Posterior cingulate gyrus (tissue), 11 donors: ENCODE measurements at regions not wholly inside any gene's neighbourhood (a gene's known extent, or its start where the extent isn't known, plus 50 kb on each side); places are given as distances from the start of the nearest gene placed in this dataset.
"Not testable (repeated sequence)": the region's sequence is repeated elsewhere in the genome, so short reads cannot be mapped to it uniquely, and the experiment has no call there.

Experiments
- DNase-seq, 10 donors: peaks; one replicate each; pipeline versions ENCODE4 v3.0.0 to v3.0.0-alpha.2; 2020 to 2021; ENCODE audit warnings: mixed read lengths in 3 of 10
- intact Hi-C: fragments of 100-400 bp; cut with DNase I; formaldehyde crosslinking; loops from one replicate; pipeline ENCODE4 v1.15.1; 2023

DNA sequence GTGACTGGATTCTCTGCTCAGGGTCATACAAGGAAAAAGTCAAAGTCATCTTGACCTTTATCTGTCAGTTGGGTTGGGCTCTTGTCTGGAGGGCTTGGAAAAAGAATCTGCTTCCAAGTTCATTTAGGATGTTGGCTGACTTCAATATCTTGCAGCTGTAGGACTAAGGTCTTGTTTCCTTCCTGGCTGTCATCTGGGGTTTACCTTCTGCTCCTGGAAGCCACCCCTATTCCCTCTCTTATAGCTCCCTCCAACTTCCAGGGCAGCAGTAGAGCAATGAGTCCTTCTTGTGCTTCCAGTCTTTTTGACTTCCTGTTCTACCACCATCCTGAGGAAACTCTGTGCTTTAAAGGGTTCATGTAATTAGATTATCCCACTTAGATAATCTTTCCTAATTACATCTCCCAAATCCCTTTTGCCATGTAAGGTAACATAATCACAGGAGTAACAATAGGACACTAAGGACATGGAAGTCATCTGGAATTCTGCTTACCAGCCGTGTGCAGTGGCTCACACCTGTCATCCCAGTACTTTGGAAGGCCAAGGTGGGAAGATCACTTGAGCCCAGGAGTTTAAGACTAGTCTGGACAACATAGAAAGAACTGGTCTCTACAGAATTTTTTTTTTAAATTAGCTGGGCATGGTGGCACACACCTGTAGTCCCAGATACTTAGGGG lies 170.7 kb upstream of the KITLG start:
- intact Hi-C loops, result no loop called here
- DNase-seq, result no peak

DNA sequence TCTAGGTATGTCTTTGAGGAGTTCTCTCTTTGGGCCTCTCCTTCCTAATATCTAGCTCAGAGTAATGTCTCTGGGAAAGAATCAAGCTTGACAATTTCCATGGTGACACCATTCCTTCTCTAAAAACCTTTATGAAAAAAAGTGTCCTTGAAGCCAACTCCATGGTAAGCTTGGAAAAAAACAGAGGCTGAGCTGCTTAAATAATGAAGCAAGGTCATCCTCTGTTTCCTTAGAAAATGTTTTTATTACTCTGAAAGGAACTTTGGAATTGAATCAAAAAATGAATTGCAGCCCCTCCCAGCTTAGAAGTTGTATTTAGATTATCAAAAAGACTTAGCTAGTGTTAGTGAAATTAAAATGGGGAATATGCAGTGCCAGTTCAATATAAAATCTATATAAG lies 166.1 kb upstream of the KITLG start:
- DNase-seq, result no peak
- intact Hi-C loops, result no loop called here

DNA sequence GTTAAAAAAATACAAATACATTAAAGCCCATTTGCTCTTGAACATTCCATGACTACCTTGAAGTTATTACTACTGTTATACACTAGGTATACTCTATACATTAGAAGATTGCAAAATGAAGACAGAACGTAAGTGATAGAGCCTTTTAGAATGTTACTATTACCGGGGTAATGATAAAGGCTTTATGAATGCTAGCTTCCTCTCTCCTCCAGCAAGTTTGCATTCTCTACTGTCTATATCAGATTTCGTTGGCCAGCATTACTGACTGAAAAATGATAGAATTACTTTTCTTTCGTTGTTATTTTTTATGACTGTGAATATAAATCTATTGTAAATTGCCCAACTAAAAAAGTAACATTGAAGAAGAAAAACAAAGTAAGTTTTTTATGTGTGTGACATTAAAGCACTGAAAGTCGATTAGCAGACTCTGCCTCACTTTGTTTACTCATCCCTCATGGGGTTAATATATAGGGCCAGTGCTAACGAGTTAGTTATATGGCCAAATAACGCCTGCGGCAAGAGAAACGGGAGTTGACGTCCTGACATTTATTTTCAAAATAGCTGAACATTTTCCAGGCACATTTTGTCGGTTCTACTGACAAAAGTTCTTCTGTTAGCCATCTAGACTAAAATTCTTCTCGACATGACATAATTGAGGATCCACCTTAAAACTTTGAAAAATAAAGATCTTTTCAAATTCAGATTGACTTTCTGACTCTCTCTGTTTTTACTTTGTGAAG lies 163.8 kb upstream of the KITLG start:
- DNase-seq, result no peak
- intact Hi-C loops, result no loop called here

DNA sequence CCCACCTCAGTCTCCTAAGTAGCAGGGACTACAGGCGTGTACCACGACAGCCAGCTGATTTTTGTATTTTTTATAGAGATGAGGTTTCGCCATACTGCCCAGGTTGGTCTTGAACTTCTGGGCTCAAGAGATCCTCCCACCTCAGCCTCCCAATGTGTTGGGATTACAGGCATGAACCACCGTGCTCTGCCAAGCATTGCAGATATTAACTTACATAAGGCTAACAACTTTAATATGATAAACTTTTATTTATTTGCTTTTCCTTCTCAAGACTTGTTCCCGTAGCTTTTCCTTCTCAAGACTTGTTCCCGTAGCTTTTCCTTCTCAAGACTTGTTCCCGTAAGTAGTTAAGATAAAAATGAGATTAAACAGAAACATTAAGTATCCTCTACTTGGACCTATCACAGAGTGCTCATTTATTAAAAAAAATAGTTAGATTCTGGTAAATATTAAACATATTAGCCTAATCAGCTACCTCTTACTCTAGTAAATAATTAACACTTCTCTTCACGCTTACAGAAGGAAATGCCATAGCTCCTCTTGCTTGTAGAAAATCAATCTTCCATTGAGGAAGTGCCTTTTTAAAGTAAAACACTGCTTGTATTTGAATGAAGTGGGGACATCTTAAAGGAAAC lies 157.7 kb upstream of the KITLG start:
- DNase-seq, result no peak
- intact Hi-C loops, result no loop called here

DNA sequence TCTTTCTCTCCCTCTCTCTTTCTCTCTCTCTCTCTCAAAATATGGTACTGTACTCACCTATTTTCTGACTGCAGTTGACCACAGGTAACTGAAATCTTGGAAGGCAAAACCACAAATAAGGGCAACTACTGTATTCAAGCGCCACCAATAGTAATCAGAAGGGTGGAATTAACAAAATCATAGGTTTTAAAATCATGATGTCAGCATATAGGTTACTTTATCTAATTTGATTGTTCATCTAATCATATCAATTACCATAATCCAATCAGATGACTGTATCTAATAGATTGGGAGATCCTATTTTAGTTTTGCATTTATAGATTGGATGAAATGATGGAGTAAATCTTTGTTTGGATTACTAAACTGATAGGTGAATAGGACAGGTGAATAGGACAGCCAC lies 155.8 kb upstream of the KITLG start:
- intact Hi-C loops, result no loop called here
- DNase-seq, result no peak

DNA sequence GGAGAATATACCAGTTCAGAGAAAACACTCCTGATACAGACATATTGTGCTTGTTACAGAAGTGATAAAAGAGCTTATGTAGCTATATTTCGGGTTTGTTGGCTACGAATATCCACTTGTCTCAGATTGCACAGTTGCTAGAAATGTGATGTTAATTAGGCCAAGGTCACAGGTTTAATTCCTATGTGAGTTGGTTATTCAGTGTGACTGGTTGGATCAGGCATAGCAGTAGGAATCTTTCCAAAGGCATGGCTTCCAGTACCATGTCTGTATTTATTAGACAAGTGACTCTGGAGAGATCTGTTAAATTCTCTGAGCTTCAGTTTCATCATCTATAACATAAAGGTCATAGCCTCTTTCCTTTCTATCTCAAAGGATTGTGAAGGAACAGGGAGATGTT lies 152.7 kb upstream of the KITLG start:
- no peak for DNase-seq

DNA sequence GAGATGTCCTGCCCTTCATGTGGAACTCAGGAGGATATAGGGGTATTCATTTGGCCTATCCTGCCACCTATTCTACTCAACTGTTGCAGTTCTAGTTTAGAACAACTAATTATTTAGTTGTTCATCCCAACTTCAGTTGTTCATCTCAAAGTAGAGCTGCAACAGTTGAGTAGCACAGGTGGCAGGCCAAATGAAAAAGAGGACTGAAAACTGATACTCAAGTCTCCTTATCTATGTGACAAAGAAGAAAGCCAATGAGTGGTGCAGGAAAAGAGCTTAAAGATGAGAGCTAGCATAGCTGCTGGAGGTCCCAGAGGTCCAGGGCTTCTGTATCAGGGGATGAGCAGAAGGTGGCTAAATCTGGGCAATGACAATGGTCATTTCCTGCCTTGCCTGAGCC lies 148.9 kb upstream of the KITLG start:
- DNase-seq, result no peak
- intact Hi-C loops, result no loop called here

More for the DNA sequence above, 152.7 kb upstream of the KITLG start:
- intact Hi-C loops, result no loop called here

DNA sequence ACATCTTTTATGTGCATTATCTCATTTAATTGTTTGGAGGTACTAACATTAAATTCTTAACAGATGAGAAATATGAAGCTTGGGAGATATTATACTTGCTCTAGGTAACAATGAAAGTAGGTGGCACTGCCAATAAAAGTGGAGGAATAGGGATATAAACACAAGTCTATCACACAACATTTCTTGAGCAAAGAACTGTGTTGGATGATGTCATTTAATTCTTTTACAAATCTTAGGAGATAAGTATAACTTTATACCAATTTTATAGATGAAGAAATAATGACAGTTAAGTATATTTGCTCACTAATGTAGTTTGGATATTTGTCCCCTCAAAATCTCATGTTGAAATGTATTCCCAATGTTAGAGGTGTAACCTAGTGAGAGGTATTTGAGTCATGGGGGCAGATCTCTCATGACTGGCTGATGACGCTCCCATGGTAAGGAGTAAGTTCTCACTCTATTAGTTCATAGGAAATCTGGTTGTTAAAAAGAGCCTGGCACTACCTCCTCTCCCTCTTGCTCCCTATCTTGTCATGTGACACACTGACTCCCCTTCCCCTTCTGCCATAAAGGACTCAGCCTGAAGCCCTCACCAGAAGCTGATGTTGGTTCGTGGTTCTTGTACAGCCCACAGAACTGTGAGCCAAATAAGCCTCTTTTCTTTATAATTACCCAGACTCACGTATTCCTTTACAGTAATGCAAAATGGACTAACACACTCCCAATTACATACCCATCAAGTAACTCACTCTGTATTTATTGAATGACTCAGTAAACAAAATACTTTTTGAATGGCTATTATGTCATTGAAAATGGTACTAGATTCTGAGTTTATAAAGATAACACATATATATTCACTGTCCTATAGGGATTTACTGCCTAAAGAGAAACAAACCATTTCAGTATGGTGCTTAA lies 146.8 kb upstream of the KITLG start:
- intact Hi-C loops, result no loop called here

DNA sequence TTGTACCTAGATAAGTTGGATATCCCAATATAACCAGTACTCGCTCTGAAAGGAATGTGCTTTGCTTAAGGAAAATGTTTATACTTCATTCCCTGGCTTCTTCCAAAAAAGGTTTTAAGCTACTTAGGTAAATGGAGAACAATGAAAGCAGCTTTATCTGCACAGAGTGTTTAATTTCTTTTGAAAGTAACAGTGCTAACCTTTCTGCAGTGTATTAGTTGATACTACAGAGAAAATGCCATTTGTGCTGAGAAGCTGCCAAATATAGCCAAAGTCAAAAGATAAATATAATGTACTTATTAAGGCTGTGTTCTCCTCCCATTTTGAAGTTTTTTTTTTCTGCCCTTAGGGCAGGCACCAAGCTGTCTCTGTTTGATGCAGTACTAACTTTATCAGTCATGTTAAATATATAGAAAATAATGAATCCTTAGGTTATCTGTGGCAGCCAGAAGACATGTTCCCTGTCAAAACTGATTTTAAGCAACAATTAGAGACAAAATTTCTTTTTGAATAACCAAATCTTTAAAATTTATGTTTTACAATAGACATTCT lies 145.4 kb upstream of the KITLG start:
- no peak for DNase-seq
- intact Hi-C loops, result no loop called here

More for the DNA sequence above, 146.8 kb upstream of the KITLG start:
- no peak for DNase-seq

DNA sequence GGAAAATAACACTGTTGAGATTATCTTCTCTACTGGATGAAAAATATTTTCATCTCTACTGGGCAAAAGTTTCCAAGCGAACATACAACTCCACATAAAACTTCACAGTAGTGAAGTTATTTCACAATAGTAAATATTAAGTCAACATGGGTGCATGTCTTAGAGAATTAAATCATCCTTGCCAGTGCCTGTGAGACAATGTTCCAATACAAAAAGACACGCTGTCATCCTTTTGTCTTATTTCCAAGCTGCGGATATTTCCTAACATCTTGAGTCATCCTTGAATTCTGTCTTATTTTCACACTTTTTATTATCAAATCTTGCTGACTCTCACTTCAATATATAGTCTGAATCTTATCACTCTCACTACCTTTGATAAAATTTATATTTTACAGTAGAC lies 142.9 kb upstream of the KITLG start:
- DNase-seq, result no peak
- intact Hi-C loops, result no loop called here

DNA sequence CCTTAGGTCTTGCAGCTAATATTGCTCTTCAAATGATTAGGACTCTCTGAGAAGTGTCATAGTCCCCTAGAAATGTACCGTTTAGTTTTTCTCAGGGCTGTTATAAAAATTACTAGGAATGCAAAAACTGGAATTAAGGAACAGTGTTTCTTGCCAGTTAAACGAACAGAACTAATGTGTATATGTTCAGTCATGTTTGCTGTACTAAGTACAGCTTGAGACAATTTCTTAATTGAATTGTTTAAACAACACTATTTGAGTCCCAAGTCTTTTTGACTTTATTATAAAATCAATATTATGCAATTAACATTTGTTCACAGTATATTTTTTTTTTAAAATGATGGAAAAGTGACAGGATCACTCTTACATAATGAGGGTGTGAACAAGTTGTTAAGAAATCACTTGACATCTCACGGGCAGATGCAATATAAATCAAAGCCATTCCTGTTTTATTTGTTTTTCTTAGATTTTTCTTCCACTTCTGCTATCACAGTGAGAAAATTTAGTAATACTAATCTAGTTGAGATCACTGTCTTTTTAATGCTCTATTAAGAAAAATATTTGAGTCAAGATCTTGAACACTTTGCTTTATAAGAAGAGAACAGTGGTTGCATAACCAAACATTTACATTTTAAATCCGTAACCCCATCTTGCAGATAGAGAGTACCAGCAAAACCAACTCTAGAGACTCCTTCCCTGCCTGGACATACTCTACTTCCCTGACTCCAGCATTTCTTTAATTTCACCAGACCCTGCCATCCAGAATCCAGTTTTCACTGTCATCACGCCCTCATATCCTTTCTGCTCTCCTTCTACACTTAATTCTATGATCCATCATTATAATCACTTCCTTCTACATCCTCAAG lies 140.7 kb upstream of the KITLG start:
- intact Hi-C loops, result no loop called here
- DNase-seq, result no peak

DNA sequence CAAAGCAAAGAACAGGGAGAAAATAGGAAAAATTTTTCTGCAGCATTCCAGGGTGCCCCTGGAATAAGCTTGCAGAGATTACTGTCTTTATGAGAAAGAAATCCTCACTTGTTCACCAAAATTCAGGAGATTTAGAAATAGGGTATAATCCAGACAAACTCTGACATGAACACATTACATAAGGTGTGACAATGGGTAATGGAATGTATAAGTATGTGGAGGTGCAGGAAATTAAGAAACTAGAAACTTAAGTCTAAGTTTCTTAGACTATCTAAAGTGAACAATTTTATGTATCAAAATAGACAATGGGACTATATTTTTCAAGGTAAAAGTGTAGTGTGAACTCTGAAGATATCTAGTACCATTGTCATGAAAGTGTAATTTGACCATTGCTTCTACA lies 140.0 kb upstream of the KITLG start:
- no peak for DNase-seq
- intact Hi-C loops, result no loop called here

DNA sequence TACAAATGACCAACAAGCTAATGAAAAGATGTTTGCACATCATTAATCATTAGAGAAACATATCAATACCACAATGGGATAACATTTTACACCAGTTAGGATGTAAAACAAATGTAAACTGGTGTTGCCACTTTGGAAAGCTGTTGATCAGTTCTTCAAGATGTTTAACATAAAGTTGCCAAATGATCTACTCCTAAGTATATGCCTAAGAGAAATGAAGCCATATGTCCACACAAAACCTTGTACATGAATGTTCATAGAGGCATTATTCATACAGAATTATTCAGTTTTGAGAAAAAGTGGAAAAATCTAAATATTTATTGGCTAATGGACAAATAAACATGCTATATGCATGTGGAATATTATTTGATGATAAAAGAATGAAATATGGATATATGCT lies 136.9 kb upstream of the KITLG start:
- intact Hi-C loops, result no loop called here
- no peak for DNase-seq

DNA sequence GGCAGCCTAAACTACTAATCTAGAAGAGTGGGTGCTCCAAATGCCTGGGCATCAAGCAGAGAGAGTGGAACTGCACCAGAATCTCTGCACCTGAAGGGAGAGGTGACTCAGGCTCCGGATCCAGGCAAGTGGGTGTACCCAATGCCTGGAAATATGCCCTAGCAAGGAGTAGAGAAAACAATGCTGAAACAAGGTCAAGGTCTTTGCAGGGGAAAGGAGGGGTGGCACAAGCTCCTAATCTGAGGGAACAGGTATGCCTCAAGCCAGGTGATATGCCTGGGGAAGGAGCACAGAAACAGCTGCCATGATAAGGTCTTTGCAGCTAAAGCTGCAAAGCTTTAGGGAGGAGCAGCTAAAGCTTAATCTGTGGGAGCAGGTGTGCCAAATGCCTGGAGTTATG lies 136.0 kb upstream of the KITLG start:
- DNase-seq, result no peak
- intact Hi-C loops, result no loop called here

DNA sequence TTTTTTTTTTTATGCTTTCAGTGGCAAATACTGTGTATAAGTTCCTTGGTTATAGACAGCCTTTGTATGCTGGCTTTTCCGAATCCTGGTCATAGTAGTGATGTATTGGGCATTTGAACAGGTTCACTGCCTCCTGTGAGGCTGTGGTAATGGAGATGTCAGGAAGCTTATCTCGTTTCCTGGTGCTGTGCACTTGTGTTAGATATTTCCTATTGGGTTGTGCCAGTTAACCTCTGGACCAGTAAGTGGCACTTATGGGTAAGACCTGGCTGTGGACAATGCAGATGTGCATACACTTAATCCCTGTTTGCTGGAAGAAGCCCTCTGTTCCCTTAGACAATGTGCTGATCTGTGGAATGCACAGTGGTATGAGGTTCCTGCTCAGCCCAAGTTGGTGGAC lies 135.4 kb upstream of the KITLG start:
- no peak for DNase-seq
- intact Hi-C loops, result no loop called here

DNA sequence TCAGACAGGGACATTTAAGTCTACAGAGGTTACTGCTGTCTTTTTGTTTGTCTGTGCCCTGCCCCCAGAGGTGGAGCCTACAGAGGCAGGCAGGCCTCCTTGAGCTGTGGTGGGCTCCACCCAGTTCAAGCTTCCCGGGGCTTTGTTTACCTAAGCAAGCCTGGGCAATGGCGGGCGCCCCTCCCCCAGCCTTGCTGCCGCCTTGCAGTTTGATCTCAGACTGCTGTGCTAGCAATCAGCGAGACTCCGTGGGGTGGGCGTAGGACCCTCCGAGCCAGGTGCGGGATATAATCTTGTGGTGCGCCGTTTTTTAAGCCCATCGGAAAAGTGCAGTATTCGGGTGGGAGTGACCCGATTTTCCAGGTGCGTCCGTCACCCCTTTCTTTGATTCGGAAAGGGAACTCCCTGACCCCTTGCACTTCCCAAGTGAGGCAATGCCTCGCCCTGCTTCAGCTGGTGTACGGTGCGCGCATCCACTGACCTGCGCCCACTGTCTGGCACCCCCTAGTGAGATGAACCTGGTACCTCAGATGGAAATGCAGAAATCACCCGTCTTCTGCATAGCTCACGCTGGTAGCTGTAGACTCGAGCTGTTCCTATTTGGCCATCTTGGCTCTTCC lies 134.1 kb upstream of the KITLG start:
- intact Hi-C loops, result not testable (repeated sequence)
- peak in 2 of 10 donors; percentile 52 to 62 for DNase-seq

DNA sequence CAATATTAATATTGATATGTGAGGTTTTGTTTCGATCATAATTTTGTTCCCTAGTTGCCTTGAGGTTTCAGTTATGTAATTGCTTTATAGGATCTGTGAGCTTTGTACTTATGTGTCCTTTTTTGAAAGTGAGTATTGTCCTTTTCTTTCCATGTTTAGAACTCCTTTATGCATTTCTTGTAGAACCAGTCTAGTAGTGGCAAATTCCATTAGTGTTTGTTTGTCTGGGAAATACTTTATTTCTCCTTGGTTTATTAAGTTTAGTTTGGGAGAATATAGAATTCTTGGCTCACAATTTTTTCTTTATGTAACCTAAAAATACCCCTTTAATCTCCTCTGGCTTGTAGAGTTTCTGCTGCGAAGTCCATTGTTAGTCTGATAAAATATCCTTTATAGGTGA lies 127.5 kb upstream of the KITLG start:
- no peak for DNase-seq
- intact Hi-C loops, result no loop called here

DNA sequence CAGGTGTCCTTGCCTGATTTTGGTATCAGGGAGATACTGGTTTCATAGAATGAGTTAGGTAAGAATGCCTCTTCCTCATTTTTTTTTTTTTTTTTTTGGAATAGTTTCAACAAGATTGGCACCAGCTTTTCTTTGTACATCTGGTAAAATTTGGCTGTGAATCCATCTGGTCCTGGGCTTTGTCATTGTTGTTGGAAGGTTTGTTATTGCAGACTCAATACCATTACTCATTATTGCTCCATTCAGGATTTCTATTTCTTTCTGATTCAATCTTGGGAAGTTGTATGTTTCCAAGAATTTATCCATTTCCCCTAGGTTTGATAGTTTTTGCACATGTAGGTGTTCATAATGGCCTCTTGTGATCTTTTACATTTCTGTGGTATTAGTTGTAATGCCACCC lies 126.0 kb upstream of the KITLG start:
- intact Hi-C loops, result no loop called here
- no peak for DNase-seq

DNA sequence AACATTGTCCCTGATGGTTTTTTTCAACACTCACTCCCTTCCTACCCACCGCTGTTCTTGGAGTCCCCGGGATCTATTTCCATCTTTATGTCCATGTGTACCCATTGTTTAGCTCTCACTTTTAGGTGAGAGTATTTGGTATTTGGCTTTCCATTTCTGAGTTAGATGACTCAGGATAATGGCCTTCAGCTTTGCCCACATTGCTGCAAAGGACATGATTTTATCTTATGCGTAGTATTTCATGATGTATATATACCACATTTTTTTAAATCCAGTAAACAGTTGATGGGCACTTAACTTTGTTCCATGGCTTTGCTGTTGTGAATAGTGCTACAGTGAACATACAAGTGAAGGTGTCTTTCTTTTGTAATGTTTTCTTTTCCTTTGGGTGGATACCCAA lies 123.5 kb upstream of the KITLG start:
- intact Hi-C loops, result no loop called here
- DNase-seq, result no peak
